ENCODE measurements at regions not wholly inside any gene's neighbourhood (a gene's known extent, or its start where the extent isn't known, plus 50 kb on each side); places are given as distances from the start of the nearest gene placed in this dataset.
"Not testable (repeated sequence)": the region's sequence is repeated elsewhere in the genome, so short reads cannot be mapped to it uniquely, and the experiment has no call there.

DNA sequence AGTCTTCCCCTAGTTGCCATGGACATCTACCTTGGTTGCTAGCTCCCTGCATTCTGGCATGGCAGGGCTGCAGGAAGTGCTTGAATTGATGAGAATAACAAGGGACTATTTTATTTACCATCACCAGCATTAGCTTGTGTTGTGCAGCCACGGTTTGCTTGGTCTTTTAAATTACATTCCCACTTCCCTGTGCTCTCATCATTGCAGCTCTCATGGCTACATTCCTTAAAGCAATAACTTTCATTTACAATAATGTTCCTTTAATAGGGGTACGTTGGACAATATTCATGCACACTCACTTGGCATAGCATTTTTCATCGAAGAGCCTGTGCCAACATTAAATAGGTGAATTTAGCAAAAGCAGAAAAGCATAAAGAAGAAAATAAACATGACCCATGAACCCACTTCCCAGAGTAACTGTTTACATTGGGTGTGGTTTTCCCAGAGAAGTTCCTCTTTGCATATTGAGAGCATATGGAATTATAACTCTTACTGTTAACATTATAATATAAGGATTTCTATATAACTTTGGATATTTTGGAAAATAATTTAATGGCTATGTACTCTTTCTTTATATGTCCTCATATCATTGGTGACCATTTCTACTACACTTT, 113.2 kb upstream of the VWC2 start:
- Histone ChIP-seq H3K4me3 (ENCODE audit: low read length) (no peak overlapping the region), H3K36me3 (ENCODE audit: insufficient read depth, low read length) (no peaks in the 10 kb centered on the region), H3K27me3 (ENCODE audit: control insufficient read depth in 1 of 2, insufficient read depth in 2 of 2, low read length in 2 of 2) (no peaks in the 10 kb centered on the region), H3K9me3 (ENCODE audit: control insufficient read depth in 1 of 2, insufficient read depth in 1 of 2, low read length in 2 of 2) (peaks cover 0 to 3% of the 10 kb centered on the region in 2 experiments), H3K27ac (ENCODE audit: low read depth in 1 of 2, low read length in 2 of 2) (no peak overlapping the region), H3K4me1 (ENCODE audit: insufficient read depth, low read length) (no peaks in the 10 kb centered on the region)
- Mint-ChIP-seq H3K27ac (no peak overlapping the region), H3K4me1 (ENCODE audit: low read depth) (no peaks in the 10 kb centered on the region), H3K9me3 (no peaks in the 10 kb centered on the region), H3K4me3 (no peak overlapping the region), H3K36me3 (ENCODE audit: low read depth) (no peaks in the 10 kb centered on the region), H3K27me3 (no peaks in the 10 kb centered on the region)
- CTCF ChIA-PET = no interaction called here
- DNase-seq (no peak), ATAC-seq (ENCODE audit: poor library complexity) (no peak)
- intact Hi-C loops (cut with DNase I, micrococcal nuclease) = no loop called here
- POLR2A ChIA-PET = no interaction called here
- no peak for TF ChIP-seq CTCF (IDR thresholded peaks at IDR 0.05)

DNA sequence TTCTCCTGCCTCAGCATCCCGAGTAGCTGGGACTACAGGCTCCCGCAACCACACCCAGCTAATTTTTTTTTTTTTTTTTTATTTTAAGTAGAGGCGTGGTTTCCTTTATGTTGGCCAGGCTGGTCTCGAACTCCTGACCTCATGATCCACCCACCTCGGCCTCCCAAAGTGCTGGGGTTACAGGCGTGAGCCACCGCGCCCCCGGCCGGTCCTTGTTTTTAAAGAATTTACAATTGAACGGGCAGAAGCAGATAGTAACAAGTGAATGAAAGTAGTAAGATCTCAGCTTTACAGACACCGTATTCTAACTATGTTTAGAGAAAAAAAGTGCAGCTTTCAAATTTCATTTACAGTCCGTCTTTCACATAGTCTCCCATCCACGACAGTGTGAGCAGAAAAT, 112.5 kb upstream of the VWC2 start:
- Mint-ChIP-seq H3K4me1 (ENCODE audit: low read depth) (no peaks in the 10 kb centered on the region), H3K27me3 (no peaks in the 10 kb centered on the region), H3K27ac (no peak overlapping the region), H3K9me3 (peaks cover 2% of the 10 kb centered on the region), H3K4me3 (no peak overlapping the region), H3K36me3 (ENCODE audit: low read depth) (no peaks in the 10 kb centered on the region)
- POLR2A ChIA-PET = no interaction called here
- Histone ChIP-seq H3K36me3 (ENCODE audit: insufficient read depth, low read length) (no peaks in the 10 kb centered on the region), H3K27ac (ENCODE audit: low read depth in 1 of 2, low read length in 2 of 2) (no peak overlapping the region), H3K27me3 (ENCODE audit: control insufficient read depth in 1 of 2, insufficient read depth in 2 of 2, low read length in 2 of 2) (no peaks in the 10 kb centered on the region), H3K4me1 (ENCODE audit: insufficient read depth, low read length) (no peaks in the 10 kb centered on the region), H3K4me3 (ENCODE audit: low read length) (no peak overlapping the region), H3K9me3 (ENCODE audit: control insufficient read depth in 1 of 2, insufficient read depth in 1 of 2, low read length in 2 of 2) (peaks cover 0 to under 1% of the 10 kb centered on the region in 2 experiments)
- TF ChIP-seq CTCF (IDR thresholded peaks at IDR 0.05) = no peak
- no peak for ATAC-seq (ENCODE audit: poor library complexity)
- no peak for DNase-seq
- intact Hi-C loops (cut with DNase I, micrococcal nuclease) = no loop called here
- CTCF ChIA-PET = no interaction called here

GRCh38 chr7:49665963-49666362, 107.5 kb upstream of the VWC2 start:
- H3K9me3 Mint-ChIP-seq; H3K36me3 ChIP-seq (ENCODE audit: insufficient read depth, low read length); H3K4me3 Mint-ChIP-seq; H3K27me3 Mint-ChIP-seq; CTCF ChIA-PET; H3K27me3 ChIP-seq (ENCODE audit: control insufficient read depth in 1 of 2, insufficient read depth in 2 of 2, low read length in 2 of 2); POLR2A ChIA-PET; H3K4me3 ChIP-seq (ENCODE audit: low read length); H3K27ac ChIP-seq (ENCODE audit: low read depth in 1 of 2, low read length in 2 of 2); H3K4me1 ChIP-seq (ENCODE audit: insufficient read depth, low read length); intact Hi-C loops (cut with DNase I, micrococcal nuclease); DNase-seq; H3K36me3 Mint-ChIP-seq (ENCODE audit: low read depth); ATAC-seq (ENCODE audit: poor library complexity); H3K27ac Mint-ChIP-seq; H3K4me1 Mint-ChIP-seq (ENCODE audit: low read depth): not testable (repeated sequence)
- peaks cover 0 to 14% of the 10 kb centered on the region in 2 experiments for H3K9me3 ChIP-seq (ENCODE audit: control insufficient read depth in 1 of 2, insufficient read depth in 1 of 2, low read length in 2 of 2)

- Mint-ChIP-seq H3K27me3 (no peaks in the 10 kb centered on the region), H3K9me3 (peaks cover 5% of the 10 kb centered on the region), H3K4me1 (ENCODE audit: low read depth) (no peaks in the 10 kb centered on the region), H3K36me3 (ENCODE audit: low read depth) (no peaks in the 10 kb centered on the region), H3K4me3 (no peak overlapping the region), H3K27ac (no peak overlapping the region)
- H3K4me3 ChIP-seq (ENCODE audit: low read length) = no peak overlapping the region
- POLR2A ChIA-PET = no interaction called here
- H3K27me3 ChIP-seq (ENCODE audit: control insufficient read depth in 1 of 2, insufficient read depth in 2 of 2, low read length in 2 of 2) = no peaks in the 10 kb centered on the region
- no peaks in the 10 kb centered on the region for H3K36me3 ChIP-seq (ENCODE audit: insufficient read depth, low read length)
- CTCF ChIA-PET = no interaction called here
- no peak overlapping the region for H3K27ac ChIP-seq (ENCODE audit: low read depth in 1 of 2, low read length in 2 of 2)
- TF ChIP-seq CTCF (IDR thresholded peaks at IDR 0.05) = no peak
- DNase-seq = no peak
- intact Hi-C loops (cut with DNase I, micrococcal nuclease) = no loop called here
- peaks cover 0 to 14% of the 10 kb centered on the region in 2 experiments for H3K9me3 ChIP-seq (ENCODE audit: control insufficient read depth in 1 of 2, insufficient read depth in 1 of 2, low read length in 2 of 2)
- H3K4me1 ChIP-seq (ENCODE audit: insufficient read depth, low read length) = no peaks in the 10 kb centered on the region
- no peak for ATAC-seq (ENCODE audit: poor library complexity)
Measured at GRCh38 chr7:49666764-49667163, 106.7 kb upstream of the VWC2 start.
